ENCODE measurements at regions not wholly inside any gene's neighbourhood (a gene's known extent, or its start where the extent isn't known, plus 50 kb on each side); places are given as distances from the start of the nearest gene placed in this dataset.

DNA sequence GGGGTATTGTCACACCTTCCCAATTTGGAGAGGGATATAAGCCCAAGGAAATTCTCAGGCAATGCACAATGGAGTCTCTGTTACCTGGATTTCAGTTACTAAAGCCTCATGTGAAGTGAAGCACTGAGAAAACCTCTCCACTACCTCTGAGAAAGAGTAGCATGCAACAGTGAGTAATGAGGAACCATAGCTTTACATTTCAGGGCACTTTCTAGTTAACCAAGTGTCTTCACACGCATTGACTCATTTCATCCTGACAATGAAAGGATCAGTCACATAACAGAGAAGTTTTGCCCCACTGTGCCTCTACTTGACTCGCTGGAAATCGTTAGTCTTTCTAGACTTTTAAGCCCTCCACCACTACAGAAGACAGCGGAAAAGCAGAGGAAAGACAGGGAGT, 86.2 kb upstream of the ARID1B start:
- TF ChIP-seq RAD21 (conservative IDR thresholded peaks at IDR 0.05) (no peak), POLR2AphosphoS5 (IDR thresholded peaks at IDR 0.05) (no peak), MXI1 (conservative IDR thresholded peaks at IDR 0.05; ENCODE audit: poor library complexity, severe bottlenecking) (no peak), SMC3 (conservative IDR thresholded peaks at IDR 0.05; ENCODE audit: poor library complexity) (no peak)
- TF ChIP-seq, protein P1, sequence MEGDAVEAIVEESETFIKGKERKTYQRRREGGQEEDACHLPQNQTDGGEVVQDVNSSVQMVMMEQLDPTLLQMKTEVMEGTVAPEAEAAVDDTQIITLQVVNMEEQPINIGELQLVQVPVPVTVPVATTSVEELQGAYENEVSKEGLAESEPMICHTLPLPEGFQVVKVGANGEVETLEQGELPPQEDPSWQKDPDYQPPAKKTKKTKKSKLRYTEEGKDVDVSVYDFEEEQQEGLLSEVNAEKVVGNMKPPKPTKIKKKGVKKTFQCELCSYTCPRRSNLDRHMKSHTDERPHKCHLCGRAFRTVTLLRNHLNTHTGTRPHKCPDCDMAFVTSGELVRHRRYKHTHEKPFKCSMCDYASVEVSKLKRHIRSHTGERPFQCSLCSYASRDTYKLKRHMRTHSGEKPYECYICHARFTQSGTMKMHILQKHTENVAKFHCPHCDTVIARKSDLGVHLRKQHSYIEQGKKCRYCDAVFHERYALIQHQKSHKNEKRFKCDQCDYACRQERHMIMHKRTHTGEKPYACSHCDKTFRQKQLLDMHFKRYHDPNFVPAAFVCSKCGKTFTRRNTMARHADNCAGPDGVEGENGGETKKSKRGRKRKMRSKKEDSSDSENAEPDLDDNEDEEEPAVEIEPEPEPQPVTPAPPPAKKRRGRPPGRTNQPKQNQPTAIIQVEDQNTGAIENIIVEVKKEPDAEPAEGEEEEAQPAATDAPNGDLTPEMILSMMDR (IDR thresholded peaks at IDR 0.05; ENCODE audit: poor library complexity, severe bottlenecking) = no peak
- TF ChIP-seq, protein P2, sequence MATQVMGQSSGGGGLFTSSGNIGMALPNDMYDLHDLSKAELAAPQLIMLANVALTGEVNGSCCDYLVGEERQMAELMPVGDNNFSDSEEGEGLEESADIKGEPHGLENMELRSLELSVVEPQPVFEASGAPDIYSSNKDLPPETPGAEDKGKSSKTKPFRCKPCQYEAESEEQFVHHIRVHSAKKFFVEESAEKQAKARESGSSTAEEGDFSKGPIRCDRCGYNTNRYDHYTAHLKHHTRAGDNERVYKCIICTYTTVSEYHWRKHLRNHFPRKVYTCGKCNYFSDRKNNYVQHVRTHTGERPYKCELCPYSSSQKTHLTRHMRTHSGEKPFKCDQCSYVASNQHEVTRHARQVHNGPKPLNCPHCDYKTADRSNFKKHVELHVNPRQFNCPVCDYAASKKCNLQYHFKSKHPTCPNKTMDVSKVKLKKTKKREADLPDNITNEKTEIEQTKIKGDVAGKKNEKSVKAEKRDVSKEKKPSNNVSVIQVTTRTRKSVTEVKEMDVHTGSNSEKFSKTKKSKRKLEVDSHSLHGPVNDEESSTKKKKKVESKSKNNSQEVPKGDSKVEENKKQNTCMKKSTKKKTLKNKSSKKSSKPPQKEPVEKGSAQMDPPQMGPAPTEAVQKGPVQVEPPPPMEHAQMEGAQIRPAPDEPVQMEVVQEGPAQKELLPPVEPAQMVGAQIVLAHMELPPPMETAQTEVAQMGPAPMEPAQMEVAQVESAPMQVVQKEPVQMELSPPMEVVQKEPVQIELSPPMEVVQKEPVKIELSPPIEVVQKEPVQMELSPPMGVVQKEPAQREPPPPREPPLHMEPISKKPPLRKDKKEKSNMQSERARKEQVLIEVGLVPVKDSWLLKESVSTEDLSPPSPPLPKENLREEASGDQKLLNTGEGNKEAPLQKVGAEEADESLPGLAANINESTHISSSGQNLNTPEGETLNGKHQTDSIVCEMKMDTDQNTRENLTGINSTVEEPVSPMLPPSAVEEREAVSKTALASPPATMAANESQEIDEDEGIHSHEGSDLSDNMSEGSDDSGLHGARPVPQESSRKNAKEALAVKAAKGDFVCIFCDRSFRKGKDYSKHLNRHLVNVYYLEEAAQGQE (IDR thresholded peaks at IDR 0.05; ENCODE audit: borderline replicate concordance) = no peak

Measured in neural cell (in vitro differentiated cells).